GF-D8 (cell line): ENCODE measurements at regions not wholly inside any gene's neighbourhood (a gene's known extent, or its start where the extent isn't known, plus 50 kb on each side); places are given as distances from the start of the nearest gene placed in this dataset.

Source experiments
- DNase-seq: peaks from one replicate; lab custom pipeline; 2025; lab: John Stamatoyannopoulos, UW

GRCh38 chr3:188940573-188940932 lies 231.2 kb upstream of the TPRG1 start:
- no peak for DNase-seq

DNA sequence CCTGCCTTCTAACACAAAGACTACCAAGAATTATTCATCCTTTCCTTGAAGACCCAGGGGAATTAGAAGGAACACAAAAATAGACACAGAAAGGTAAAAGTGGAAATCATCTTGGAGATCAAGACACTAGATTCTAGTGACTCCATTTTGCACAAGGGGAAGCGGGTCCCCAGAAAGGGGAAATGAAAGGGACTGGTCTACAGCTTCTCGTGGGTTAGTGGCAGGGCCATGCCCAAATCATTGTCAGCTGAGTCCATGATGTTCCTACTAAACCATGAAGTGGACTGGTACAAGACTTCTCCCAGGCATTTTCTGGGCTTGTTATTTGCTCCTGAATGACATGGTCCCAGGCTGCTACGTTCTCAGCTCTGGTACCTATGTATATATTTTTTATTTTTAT lies 230.7 kb upstream of the TPRG1 start:
- DNase-seq = no peak

GRCh38 chr3:188942191-188942590 lies 229.6 kb upstream of the TPRG1 start:
- no peak for DNase-seq

GRCh38 chr3:188943591-188943990 lies 228.2 kb upstream of the TPRG1 start:
- DNase-seq = no peak

- no peak for DNase-seq
Observed at GRCh38 chr3:188944108-188944507, 227.7 kb upstream of the TPRG1 start.

DNA sequence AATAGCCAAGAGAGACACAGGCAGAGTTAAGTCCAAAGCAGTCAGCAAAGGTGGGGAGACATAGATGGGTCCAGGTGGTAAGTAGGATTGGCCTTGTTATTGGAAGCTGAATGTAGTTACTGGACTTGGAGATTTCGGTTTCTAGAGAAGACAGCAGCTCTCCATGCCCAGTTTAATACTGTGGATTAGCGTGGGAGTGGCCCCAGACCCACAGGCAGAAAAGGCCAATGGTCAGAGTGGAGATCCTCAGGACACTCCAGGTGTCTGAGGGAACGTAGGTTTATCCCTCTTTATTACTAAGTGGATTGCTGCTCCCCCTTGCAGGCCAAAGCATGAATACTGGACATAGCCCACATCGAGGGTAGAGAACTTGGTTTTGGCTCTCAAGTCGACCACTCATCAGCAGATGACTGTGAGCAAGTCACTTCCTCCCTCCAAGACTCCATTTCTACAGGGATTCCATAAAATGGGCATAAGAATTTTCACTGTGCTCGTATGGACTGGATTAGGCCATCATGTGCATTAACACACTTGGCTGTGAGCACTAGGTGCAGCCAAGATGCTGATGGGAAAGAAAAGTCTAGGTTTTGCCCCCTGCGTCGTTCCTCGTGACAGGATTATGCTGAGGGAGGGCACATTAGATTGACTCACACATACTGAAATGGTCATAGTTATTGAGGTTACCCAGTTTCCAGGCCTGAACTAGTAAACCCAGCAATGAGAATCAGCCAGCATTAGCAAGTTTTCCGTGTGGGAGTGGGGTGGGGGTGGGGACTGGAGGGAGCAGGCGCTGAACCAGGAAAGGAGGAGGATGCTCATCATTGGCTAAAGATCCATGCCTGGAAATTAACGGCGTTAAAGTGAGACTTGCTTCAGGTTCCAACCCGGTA lies 225.2 kb upstream of the TPRG1 start:
- no peak for DNase-seq

- no peak for DNase-seq
Observed at GRCh38 chr3:188947401-188948280, 224.1 kb upstream of the TPRG1 start.

- DNase-seq = no peak
Observed at GRCh38 chr3:188948281-188948996, 223.3 kb upstream of the TPRG1 start.

- DNase-seq = no peak
Observed at GRCh38 chr3:188948997-188949389, 222.8 kb upstream of the TPRG1 start.

GRCh38 chr3:188949456-188949855 lies 222.3 kb upstream of the TPRG1 start:
- no peak for DNase-seq

GRCh38 chr3:188949996-188950395 lies 221.8 kb upstream of the TPRG1 start:
- no peak for DNase-seq

GRCh38 chr3:188950832-188951489 lies 220.8 kb upstream of the TPRG1 start:
- no peak for DNase-seq

- no peak for DNase-seq
Observed at GRCh38 chr3:188951734-188952133, 220.0 kb upstream of the TPRG1 start.

- DNase-seq = no peak
Observed at GRCh38 chr3:188954590-188955208, 217.1 kb upstream of the TPRG1 start.

GRCh38 chr3:188955919-188956318 lies 215.9 kb upstream of the TPRG1 start:
- no peak for DNase-seq

DNA sequence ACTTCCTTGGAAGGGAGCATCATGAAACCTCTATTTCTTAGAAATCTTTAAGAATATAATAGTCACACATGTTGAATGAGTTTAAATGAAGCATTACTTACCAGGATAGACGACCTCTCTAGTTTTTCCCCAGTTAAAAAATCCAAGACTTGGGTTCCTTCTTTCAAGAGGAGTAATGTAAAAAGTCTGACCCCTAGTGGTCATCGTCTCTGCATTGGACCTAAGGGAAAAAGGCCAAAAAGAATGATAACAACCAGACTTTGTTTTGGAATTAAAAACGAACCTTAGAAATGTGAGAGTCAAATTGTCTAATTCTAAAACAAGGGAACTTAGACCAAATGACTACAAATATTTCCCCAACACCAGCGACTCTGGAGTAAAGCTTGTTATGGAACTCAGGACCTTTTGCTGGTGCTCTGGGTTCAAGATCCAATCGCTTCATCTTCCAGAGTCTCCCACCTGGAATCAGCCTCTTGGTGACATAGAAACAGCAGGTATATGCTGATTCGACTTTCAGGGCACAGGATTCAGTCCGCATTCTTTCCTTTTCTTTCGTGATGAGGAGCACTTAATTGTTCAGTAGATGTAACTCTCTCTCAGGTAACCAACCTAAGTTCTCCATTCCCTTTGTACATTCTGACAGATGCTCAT lies 214.8 kb upstream of the TPRG1 start:
- DNase-seq = peak; percentile 16

DNA sequence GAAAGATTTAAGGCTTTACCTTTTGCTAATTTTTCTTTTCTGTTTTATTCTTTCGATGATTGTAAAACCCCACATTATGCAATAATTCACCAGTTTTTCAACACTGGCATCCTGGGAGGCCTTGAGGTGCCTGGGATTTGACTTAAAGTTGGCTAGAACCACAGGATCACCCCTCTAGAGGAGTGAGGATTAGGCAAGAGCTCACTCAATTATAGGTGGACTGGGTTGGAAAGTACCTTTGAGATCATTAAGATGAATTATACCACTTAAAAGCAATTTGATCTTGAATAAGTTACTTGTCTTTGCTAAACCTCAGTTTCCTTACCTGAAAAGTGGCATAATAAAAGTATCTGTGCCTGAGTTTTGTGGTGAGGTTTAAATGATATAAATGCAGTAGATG lies 212.8 kb upstream of the TPRG1 start:
- DNase-seq = no peak

DNA sequence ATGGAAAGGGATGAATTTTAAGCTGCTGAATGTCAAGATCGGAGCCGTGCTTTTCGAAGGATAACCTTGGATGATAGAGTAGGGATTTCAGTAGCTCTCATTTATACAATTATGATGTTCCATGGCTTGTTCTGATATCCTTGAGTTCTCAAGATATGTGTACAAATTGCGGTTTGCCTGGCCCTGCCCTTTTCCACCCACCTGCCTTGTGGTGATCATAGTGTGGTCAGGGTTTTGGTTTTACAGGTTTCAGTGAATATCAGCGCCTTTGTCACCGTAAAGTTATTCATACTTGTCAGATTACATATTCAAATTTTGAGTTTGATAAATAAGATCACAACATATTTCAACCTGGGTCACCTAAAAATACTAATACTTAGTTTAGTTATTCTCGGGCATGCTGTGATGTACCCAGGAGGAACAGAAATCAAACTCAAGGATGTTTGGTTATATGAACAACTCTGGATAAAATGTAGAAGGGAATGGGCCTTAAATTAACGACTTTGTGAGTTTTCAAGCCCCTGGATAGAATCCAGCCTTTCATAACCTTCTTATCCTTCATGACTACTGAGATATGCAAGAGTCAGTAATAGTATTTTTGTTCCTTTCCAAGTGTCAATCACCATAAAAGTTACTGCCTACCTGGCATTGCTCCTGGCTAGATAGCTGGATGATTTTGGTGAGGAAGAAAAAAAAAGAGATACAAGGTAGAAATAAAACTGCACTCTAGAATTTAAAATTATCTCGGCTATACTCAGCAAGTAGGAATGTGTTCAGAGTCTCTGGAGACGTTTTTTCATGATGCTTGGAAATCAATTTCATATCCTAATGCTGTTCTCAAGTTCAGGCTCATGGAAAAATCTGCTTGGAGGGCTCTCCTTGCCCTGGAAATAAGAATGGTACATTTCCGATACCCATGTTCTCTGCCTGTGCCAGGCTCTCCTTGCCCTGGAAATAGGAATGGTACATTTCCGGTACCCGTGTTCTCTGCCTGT lies 209.2 kb upstream of the TPRG1 start:
- DNase-seq = no peak

- DNase-seq = no peak
Observed at GRCh38 chr3:188964957-188965356, 206.8 kb upstream of the TPRG1 start.

DNA sequence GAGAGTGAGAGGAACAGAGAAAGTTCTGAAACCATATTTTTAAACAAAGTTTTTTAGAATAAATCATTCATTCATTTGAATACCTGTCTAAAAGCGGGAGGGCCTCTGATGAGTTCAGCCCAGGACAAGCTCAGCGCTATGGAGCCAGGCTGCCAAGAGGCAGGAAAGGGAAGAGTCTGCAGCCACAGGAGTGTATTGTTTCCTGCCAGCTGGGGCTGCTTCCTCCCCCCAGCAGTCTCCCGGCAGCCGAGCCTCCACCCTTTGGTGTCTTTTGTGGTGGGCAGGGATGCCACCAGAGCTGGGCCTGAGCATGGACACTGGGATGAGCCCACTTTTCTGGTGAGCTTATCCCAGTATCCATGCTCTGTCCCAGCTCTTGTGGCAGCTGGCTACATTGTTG lies 199.5 kb upstream of the TPRG1 start:
- no peak for DNase-seq
